Stimulated activated effector memory CD8-positive, alpha-beta T cell treated with anti-CD3 and anti-CD28 coated beads, Interleukin-12 subunit alpha, Interleukin-12 subunit beta, amount 100 ng/mL, for 72 hours (primary cell): ENCODE measurements at regions not wholly inside any gene's neighbourhood (a gene's known extent, or its start where the extent isn't known, plus 50 kb on each side); places are given as distances from the start of the nearest gene placed in this dataset.

Experiments
- ATAC-seq: fragments of 150-1000 bp; cut with Tn5 transposase; 2 replicates; pipeline ENCODE4 v1.10.0; 2021
- DNase-seq, 2 donors: peaks; one replicate each; pipeline ENCODE4 v3.0.0; 2021 to 2022; ENCODE audit warnings: low spot score in 2 of 2
- H3K27ac Mint-ChIP-seq: one replicate; pipeline ENCODE4 v1.8.0; 2022; ENCODE audit warnings: mild to moderate bottlenecking, mixed read lengths
- H3K36me3 Mint-ChIP-seq: one replicate; pipeline ENCODE4 v1.8.0; 2022; ENCODE audit warnings: mild to moderate bottlenecking, mixed read lengths
- H3K4me1 Mint-ChIP-seq: one replicate; pipeline ENCODE4 v1.8.0; 2022; ENCODE audit warnings: mixed read lengths
- H3K4me3 Mint-ChIP-seq: one replicate; pipeline ENCODE4 v1.8.0; 2022; ENCODE audit warnings: mild to moderate bottlenecking, mixed read lengths
- H3K9me3 Mint-ChIP-seq: one replicate; pipeline ENCODE4 v1.8.0; 2022; ENCODE audit warnings: mixed read lengths

DNA sequence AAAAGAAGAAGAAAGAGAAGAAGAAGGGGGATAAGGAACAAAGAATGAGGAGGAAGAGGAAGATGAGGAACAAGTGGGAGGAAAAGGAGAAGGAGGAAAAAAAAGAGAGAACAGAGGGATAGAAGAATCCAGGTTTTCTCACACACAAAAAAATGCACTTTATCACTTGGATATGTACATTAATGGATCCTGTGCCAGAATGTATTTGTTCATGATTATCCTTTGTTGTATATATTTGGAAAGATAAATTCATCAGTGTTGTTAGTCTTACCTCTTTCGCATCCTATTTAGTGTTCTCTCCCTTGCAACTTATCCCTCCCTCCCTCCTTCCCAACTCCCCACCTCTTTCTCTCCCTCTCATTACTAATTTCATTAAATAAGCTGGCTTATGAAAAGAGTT, 298.8 kb downstream of the SLCO4C1 start:
- Mint-ChIP-seq H3K4me1 (no peaks in the 10 kb centered on the region), H3K27ac (no peak overlapping the region), H3K36me3 (no peaks in the 10 kb centered on the region), H3K9me3 (peaks cover 5% of the 10 kb centered on the region), H3K4me3 (no peak overlapping the region)
- DNase-seq (no peak), ATAC-seq (no peak)

DNA sequence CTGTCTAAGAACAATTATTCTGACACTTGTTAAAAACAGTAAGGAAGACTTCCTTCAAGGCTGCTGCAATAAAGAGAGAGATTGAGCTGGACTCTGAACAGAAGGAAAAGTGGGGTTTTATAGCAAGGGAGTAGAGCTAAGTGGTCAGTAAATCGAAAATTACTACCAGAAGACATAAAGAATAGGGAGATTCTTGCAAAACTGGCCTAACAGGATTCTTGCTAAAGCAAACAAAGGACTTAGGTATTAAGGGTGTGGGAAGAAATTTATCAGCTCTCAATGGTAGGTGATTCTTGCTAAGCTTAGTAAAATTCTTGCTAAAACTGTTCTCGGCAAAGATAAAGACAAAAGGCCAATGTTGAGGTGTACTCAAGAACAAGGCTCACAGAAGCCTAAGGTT, 300.5 kb downstream of the SLCO4C1 start:
- DNase-seq: no peak
- H3K4me3 Mint-ChIP-seq: no peak overlapping the region
- peaks cover 5% of the 10 kb centered on the region for H3K9me3 Mint-ChIP-seq
- no peak overlapping the region for H3K27ac Mint-ChIP-seq
- ATAC-seq: no peak
- H3K4me1 Mint-ChIP-seq: no peaks in the 10 kb centered on the region
- H3K36me3 Mint-ChIP-seq: no peaks in the 10 kb centered on the region

- no peak overlapping the region for H3K4me3 Mint-ChIP-seq
- no peaks in the 10 kb centered on the region for H3K9me3 Mint-ChIP-seq
- no peaks in the 10 kb centered on the region for H3K4me1 Mint-ChIP-seq
- ATAC-seq: no peak
- no peaks in the 10 kb centered on the region for H3K36me3 Mint-ChIP-seq
- no peak overlapping the region for H3K27ac Mint-ChIP-seq
- DNase-seq: no peak
Observed at GRCh38 chr5:101991486-101991885, 304.6 kb downstream of the SLCO4C1 start.

DNA sequence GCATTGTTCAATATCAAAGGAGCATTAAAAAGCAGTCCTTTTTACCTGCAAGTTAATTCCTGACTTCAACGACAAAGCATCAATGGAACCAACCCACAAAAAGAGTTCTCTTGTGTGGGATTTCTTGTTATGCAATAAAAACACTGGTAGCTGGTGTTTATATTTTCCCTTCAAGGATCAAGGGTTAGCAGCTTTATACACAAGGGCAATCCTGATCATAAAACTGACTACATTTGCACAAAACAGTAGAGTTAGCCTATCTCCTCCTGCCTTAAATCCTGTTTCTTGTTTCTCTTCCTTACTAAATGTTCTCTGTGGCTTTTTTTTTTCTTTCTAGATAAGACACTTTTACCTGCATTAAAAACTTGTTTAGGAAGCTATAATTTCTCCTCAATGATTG, 306.4 kb downstream of the SLCO4C1 start:
- peaks cover 3% of the 10 kb centered on the region for H3K9me3 Mint-ChIP-seq
- no peak overlapping the region for H3K27ac Mint-ChIP-seq

DNA sequence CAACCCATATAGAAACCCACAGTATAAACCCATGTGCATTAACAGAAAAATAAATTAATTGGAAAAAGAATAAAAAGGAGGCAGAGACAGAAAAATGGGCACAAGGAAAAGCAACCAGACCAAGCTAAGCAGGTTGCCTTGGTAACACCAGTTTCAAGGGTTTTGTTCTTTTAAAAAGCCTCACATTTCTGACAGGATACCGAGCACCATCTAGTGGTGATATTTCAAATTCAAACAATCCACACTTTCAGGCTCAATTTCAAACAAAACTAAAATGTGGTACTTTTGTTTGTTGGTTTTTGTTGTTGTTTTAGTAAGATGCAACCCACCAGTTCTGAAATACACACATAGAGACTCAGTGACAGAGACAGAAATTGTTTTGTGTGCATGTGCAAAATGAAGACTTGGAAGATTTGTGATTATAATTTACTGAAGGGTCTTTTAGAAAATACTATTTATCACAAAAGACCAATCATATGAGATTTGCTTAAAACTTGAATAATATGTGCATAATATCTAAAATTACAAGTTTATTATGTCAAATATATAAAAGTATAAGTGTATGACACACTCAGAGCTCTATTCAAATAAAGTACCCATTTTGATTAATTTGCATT, 318.2 kb downstream of the SLCO4C1 start:
- ATAC-seq: no peak
- no peaks in the 10 kb centered on the region for H3K4me1 Mint-ChIP-seq
- no peaks in the 10 kb centered on the region for H3K9me3 Mint-ChIP-seq
- no peak overlapping the region for H3K27ac Mint-ChIP-seq
- H3K4me3 Mint-ChIP-seq: no peak overlapping the region
- H3K36me3 Mint-ChIP-seq: no peaks in the 10 kb centered on the region
- no peak for DNase-seq

More for the DNA sequence above, 306.4 kb downstream of the SLCO4C1 start:
- no peak overlapping the region for H3K4me3 Mint-ChIP-seq
- no peaks in the 10 kb centered on the region for H3K36me3 Mint-ChIP-seq
- no peaks in the 10 kb centered on the region for H3K4me1 Mint-ChIP-seq
- DNase-seq (no peak), ATAC-seq (no peak)

DNA sequence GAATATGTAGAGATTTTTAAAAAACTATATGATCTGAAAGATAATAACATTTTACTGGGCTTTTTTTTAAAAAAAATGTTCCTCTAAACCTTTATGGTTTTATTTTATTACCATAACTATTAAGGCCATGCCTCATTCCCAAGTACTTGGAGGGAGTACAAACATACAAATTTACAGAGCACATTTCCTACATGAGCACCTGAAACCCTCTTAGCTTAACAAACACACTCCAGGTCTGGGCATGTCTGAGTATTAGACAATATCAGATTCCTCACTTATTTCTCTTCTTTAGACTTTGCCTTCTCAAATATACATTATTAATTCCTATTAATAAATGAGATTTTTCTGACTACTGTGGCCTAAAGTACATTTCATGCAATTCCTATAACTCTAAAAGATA, 319.2 kb downstream of the SLCO4C1 start:
- DNase-seq (no peak), ATAC-seq (no peak)
- Mint-ChIP-seq H3K36me3 (no peaks in the 10 kb centered on the region), H3K9me3 (no peaks in the 10 kb centered on the region), H3K4me3 (no peak overlapping the region), H3K27ac (no peak overlapping the region), H3K4me1 (no peaks in the 10 kb centered on the region)

DNA sequence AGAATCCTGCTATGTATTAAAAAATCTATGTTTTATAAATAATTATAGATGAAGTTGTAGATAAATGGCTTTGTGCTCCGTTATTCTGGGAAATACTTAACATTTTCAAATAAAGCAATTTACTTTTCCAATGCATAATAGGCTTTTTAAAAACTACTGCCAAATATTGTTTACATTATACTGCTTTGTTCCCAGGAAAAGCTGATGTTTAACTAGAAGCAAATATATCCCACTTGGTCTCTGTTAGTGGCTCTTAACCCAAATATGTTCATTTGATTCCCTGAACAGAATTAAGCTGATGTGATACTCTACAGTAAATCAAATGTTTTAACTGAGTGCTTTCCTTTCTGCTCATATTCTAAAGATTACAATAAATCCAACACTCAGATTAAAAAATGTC, 326.3 kb downstream of the SLCO4C1 start:
- Mint-ChIP-seq H3K4me3 (no peak overlapping the region), H3K9me3 (no peaks in the 10 kb centered on the region)
- no peak for DNase-seq

GRCh38 chr5:101966476-101966875, 329.6 kb downstream of the SLCO4C1 start:
- H3K4me1 Mint-ChIP-seq: no peaks in the 10 kb centered on the region
- DNase-seq (no peak), ATAC-seq (no peak)
- H3K9me3 Mint-ChIP-seq: no peaks in the 10 kb centered on the region
- H3K27ac Mint-ChIP-seq: no peak overlapping the region
- H3K4me3 Mint-ChIP-seq: no peak overlapping the region
- no peaks in the 10 kb centered on the region for H3K36me3 Mint-ChIP-seq

More for the DNA sequence above, 326.3 kb downstream of the SLCO4C1 start:
- Mint-ChIP-seq H3K4me1 (no peaks in the 10 kb centered on the region), H3K27ac (no peak overlapping the region), H3K36me3 (no peaks in the 10 kb centered on the region)
- no peak for ATAC-seq

- Mint-ChIP-seq H3K9me3 (no peaks in the 10 kb centered on the region), H3K4me1 (no peaks in the 10 kb centered on the region), H3K27ac (no peak overlapping the region), H3K4me3 (no peak overlapping the region), H3K36me3 (no peaks in the 10 kb centered on the region)
- DNase-seq (no peak), ATAC-seq (no peak)
Observed at GRCh38 chr5:101955891-101956290, 340.2 kb downstream of the SLCO4C1 start.

DNA sequence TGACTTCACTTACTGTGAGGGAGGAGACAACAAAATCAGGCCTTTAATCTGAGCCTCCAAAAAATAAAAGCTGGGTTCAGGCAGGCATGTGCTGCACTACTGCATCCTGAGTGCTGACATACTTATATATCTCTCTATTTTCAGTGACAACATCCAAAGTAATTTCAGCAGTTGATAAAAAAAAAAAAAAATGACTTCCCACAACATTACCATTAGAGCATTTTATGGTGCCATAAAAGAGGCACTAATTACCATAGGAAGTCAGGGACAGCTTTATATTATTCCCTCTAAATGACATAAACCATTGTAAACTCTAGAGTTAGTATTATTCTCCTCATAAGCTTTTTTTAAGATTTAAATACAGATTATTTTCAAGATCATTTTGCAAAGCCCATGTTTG, 346.1 kb downstream of the SLCO4C1 start:
- no peaks in the 10 kb centered on the region for H3K9me3 Mint-ChIP-seq
- H3K36me3 Mint-ChIP-seq: no peaks in the 10 kb centered on the region
- no peaks in the 10 kb centered on the region for H3K4me1 Mint-ChIP-seq
- ATAC-seq: no peak
- no peak overlapping the region for H3K27ac Mint-ChIP-seq
- DNase-seq: no peak
- no peak overlapping the region for H3K4me3 Mint-ChIP-seq

DNA sequence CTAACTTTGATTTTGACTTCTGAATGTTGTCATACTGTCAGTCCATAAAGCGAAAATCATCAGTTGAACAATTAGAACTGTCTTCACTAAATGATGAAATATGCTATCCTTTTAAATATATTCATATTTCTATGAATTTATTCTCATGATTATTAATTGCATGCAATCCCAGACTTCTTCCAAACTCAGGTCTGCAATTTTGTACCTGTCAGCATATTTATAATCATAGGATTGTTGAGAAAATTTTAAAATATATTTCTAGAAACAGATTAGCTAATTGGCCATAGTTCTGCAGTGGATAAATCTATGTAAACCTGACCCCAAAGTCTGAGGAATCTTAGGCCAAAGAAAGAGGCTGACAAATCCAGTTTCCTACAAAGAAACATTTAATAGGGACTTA, 347.5 kb downstream of the SLCO4C1 start:
- H3K4me1 Mint-ChIP-seq: no peaks in the 10 kb centered on the region
- H3K9me3 Mint-ChIP-seq: no peaks in the 10 kb centered on the region
- no peak for ATAC-seq
- no peak overlapping the region for H3K27ac Mint-ChIP-seq
- no peak for DNase-seq
- H3K36me3 Mint-ChIP-seq: no peaks in the 10 kb centered on the region
- H3K4me3 Mint-ChIP-seq: no peak overlapping the region

DNA sequence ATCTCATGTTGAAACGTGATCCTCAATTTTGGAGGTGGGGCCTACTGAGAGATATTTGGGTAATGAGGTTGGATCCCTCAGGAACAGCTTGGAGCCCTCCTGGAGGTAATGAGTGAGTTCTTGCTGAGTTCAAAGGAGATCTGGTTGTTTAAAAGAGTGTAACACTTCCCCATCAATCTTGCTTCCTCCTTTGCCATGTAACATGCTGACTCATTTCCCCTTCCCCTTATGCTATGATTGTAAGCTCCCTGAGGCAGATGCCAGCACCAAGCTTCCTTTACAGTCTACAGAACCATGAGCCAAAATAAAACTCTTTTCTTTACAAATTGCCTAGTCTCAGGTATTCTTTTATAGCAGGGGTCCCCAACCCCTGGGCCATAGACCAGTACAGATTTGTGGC, 352.3 kb downstream of the SLCO4C1 start:
- DNase-seq (no peak), ATAC-seq (peak; percentile 28)
- Mint-ChIP-seq H3K27ac (no peak overlapping the region), H3K9me3 (no peaks in the 10 kb centered on the region), H3K36me3 (no peaks in the 10 kb centered on the region), H3K4me1 (no peaks in the 10 kb centered on the region), H3K4me3 (no peak overlapping the region)

DNA sequence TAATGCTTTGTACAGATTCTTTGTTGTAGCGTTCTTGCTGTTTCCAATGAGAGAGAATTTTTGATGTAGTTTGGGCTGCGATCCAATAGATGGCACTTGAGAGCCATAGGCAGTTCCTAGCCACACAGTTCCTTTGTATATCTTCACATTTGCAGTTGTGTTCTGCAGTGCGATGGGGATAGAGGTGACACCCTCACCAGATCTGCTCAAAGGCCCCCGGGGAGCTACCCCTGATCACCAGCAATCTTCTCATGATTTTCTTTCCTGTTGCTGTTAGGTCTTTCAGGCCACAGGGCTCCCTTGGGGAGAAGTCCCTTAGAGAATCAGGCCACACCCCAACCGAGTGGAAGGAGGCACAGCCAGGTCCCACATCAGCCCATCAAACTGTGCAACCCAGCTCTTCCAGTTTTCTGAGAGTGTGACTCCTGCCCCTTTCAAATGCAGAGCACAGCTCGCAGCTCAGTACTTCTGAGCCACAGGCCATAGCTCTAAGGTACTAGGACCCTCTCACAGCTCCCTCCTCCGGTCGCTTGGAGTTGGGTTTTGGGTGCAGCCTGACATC, 353.7 kb downstream of the SLCO4C1 start:
- ATAC-seq (peak; percentile 44), DNase-seq (no peak)
- H3K36me3 Mint-ChIP-seq: no peaks in the 10 kb centered on the region
- H3K27ac Mint-ChIP-seq: no peak overlapping the region
- H3K4me1 Mint-ChIP-seq: no peaks in the 10 kb centered on the region
- H3K9me3 Mint-ChIP-seq: no peaks in the 10 kb centered on the region
- no peak overlapping the region for H3K4me3 Mint-ChIP-seq

- ATAC-seq: no peak
- no peaks in the 10 kb centered on the region for H3K4me1 Mint-ChIP-seq
- DNase-seq: no peak
- H3K27ac Mint-ChIP-seq: no peak overlapping the region
- H3K36me3 Mint-ChIP-seq: no peaks in the 10 kb centered on the region
- H3K9me3 Mint-ChIP-seq: no peaks in the 10 kb centered on the region
- H3K4me3 Mint-ChIP-seq: no peak overlapping the region
Observed at GRCh38 chr5:101937041-101937440, 359.0 kb downstream of the SLCO4C1 start.

- Mint-ChIP-seq H3K9me3 (no peaks in the 10 kb centered on the region), H3K4me1 (no peaks in the 10 kb centered on the region), H3K4me3 (no peak overlapping the region), H3K27ac (no peak overlapping the region), H3K36me3 (no peaks in the 10 kb centered on the region)
- DNase-seq (no peak), ATAC-seq (no peak)
Observed at GRCh38 chr5:101935086-101935485, 361.0 kb downstream of the SLCO4C1 start.

DNA sequence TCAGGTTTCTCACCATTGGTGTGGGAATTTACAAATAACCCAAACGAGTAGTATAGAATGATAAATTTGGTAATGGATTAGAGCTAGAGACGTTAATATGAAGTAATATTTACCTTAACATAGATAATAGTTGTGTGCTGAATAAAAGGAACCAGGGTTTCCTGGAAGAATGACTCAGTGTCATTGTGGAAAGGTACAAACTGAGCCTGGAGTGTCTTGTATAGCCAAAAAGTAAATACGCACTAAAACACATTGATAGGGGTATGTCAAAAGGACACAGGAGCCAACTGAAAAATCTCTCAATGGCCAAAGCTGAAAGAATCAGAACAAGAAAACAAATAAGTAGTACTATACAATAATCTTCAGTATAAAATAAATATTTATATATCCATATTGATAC, 363.5 kb downstream of the SLCO4C1 start:
- Mint-ChIP-seq H3K9me3 (no peaks in the 10 kb centered on the region), H3K4me3 (no peak overlapping the region), H3K27ac (no peak overlapping the region), H3K4me1 (no peaks in the 10 kb centered on the region), H3K36me3 (no peaks in the 10 kb centered on the region)
- DNase-seq (no peak), ATAC-seq (no peak)

DNA sequence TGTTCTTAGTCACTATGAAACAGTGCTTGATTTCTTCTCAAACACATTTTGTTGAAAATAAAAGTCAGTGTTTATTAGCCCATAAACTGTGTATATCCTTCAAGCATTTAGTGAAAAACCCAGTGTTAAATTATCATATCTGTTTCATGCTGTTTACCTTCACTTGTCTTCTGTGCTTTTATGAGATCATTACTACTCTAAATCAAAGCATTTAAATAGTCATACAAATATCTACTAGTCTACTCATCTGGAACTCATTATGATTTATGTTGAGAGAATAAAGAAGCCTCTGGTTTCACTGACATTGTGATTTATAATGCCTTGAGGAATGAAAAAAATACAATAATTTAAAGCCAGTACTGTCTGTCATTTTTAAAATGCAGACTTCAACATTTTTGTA, 366.5 kb downstream of the SLCO4C1 start:
- ATAC-seq (no peak), DNase-seq (no peak)
- no peaks in the 10 kb centered on the region for H3K9me3 Mint-ChIP-seq
- H3K4me3 Mint-ChIP-seq: no peak overlapping the region
- no peak overlapping the region for H3K27ac Mint-ChIP-seq
- no peaks in the 10 kb centered on the region for H3K4me1 Mint-ChIP-seq
- no peaks in the 10 kb centered on the region for H3K36me3 Mint-ChIP-seq
